ENCODE measurements at regions not wholly inside any gene's neighbourhood (a gene's known extent, or its start where the extent isn't known, plus 50 kb on each side); places are given as distances from the start of the nearest gene placed in this dataset.

DNA sequence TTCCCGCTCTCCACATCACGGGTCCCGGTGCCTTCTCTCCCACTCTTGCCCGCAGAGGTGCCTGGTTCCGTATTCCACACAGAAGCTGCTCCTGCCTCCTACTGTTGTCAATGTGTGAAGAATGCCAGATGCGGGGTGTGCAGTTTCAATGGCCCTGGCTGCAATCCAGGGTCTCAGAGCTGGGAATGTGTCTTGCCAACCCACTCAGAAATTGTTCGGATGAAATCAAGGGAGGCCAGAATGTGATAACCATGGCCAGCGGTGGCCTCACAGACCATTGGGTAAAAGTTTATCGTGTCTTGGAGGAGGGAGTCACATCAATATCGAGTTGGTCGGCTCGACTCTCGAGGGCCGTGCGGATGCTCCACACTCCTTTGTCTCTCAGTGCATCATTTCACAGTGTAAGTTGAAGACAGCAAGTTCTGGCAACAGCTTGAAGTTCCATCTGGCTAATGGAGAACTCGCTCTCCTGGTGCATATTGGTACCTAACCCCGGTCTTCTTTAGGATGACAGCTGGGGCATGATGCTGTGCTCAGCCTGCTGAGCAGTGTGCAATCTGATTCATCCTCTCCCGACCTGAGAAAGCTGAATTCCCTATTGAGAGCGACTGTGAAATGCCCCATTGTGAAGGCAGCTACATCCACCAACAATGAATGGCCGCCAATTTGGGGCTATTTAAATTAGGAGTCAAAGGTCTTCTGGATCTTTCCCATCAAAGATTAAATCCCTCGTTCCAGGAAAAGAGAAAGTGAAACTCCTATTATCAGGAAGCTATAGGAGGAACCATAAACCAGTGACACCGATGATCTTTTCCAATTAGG, 389.0 kb downstream of the SOX11 start:
- no peak overlapping the region for H3K27ac Mint-ChIP-seq (ENCODE audit: unreplicated experiment)
- no peaks in the 10 kb centered on the region for H3K9me3 Mint-ChIP-seq (ENCODE audit: low read depth)
- no peak for DNase-seq (ENCODE audit: low spot score)
- H3K27me3 Mint-ChIP-seq (ENCODE audit: low read depth) = no peaks in the 10 kb centered on the region
- peaks cover 13% of the 10 kb centered on the region for H3K4me1 Mint-ChIP-seq (ENCODE audit: low read depth)
- peak overlapping the region; percentile 45 for H3K4me3 Mint-ChIP-seq (ENCODE audit: unreplicated experiment)
- H3K36me3 Mint-ChIP-seq (ENCODE audit: low read depth) = no peaks in the 10 kb centered on the region
- TF ChIP-seq, protein P1, sequence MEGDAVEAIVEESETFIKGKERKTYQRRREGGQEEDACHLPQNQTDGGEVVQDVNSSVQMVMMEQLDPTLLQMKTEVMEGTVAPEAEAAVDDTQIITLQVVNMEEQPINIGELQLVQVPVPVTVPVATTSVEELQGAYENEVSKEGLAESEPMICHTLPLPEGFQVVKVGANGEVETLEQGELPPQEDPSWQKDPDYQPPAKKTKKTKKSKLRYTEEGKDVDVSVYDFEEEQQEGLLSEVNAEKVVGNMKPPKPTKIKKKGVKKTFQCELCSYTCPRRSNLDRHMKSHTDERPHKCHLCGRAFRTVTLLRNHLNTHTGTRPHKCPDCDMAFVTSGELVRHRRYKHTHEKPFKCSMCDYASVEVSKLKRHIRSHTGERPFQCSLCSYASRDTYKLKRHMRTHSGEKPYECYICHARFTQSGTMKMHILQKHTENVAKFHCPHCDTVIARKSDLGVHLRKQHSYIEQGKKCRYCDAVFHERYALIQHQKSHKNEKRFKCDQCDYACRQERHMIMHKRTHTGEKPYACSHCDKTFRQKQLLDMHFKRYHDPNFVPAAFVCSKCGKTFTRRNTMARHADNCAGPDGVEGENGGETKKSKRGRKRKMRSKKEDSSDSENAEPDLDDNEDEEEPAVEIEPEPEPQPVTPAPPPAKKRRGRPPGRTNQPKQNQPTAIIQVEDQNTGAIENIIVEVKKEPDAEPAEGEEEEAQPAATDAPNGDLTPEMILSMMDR (IDR thresholded peaks at IDR 0.05) = no peak

DNA sequence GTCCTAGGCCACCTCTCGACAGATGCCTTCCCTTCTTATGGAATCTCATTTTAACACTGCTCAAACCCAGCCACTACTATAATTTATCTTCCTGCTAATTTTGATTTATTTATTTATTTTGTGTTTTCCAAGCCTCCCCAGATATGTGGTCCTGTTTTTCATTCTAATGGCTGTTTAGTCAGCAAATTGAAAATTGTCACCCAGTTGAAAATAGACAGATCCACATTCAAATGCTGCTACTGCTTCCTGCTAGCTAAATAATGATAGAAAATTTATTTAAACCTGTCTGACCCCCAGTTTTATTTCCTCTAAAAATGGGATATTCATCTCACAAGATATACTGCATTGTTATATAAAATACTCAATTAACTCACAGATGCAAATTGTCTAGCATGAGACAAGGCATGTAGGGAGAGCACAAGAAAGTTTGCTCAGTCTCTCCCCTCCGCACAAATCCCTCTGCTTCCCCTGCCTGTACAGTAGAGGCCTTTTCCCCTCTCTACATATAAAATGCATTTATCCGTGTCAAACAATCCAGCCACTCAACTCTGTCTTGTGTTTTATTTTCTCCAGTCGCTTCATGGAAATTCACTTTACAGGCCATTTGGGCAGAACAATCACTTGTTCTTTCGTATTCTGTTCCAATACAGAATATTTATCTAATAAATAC, 389.9 kb downstream of the SOX11 start:
- Mint-ChIP-seq H3K27me3 (ENCODE audit: low read depth) (no peaks in the 10 kb centered on the region), H3K4me3 (ENCODE audit: unreplicated experiment) (no peak overlapping the region), H3K4me1 (ENCODE audit: low read depth) (peaks cover 13% of the 10 kb centered on the region), H3K27ac (ENCODE audit: unreplicated experiment) (no peak overlapping the region), H3K9me3 (ENCODE audit: low read depth) (peaks cover 4% of the 10 kb centered on the region), H3K36me3 (ENCODE audit: low read depth) (no peaks in the 10 kb centered on the region)
- no peak for DNase-seq (ENCODE audit: low spot score)
- TF ChIP-seq, protein P1 (IDR thresholded peaks at IDR 0.05) = no peak

DNA sequence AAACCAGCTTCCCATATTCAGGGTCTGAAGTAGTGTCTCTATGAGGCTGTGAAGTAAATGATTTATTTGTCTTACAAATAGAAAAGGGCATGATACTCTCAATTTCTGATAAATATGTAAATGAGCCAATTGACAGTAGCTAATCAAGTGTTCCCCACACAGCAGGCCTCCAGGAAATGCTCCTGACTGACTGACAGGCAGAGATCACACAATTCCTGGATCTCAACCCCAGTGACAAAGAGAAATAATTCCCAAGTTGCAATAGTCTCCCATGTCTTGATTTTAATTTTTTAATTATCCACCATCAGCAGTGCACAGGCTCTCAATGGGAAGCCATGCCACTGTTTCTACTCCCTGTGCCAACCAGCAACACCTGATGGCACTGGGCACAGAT, 390.4 kb downstream of the SOX11 start:
- no peaks in the 10 kb centered on the region for H3K27me3 Mint-ChIP-seq (ENCODE audit: low read depth)
- TF ChIP-seq, protein P1 (IDR thresholded peaks at IDR 0.05) = no peak
- H3K27ac Mint-ChIP-seq (ENCODE audit: unreplicated experiment) = no peak overlapping the region
- no peaks in the 10 kb centered on the region for H3K36me3 Mint-ChIP-seq (ENCODE audit: low read depth)
- DNase-seq (ENCODE audit: low spot score) = no peak
- H3K4me1 Mint-ChIP-seq (ENCODE audit: low read depth) = peaks cover 13% of the 10 kb centered on the region
- H3K9me3 Mint-ChIP-seq (ENCODE audit: low read depth) = peaks cover 7% of the 10 kb centered on the region
- H3K4me3 Mint-ChIP-seq (ENCODE audit: unreplicated experiment) = no peak overlapping the region

DNA sequence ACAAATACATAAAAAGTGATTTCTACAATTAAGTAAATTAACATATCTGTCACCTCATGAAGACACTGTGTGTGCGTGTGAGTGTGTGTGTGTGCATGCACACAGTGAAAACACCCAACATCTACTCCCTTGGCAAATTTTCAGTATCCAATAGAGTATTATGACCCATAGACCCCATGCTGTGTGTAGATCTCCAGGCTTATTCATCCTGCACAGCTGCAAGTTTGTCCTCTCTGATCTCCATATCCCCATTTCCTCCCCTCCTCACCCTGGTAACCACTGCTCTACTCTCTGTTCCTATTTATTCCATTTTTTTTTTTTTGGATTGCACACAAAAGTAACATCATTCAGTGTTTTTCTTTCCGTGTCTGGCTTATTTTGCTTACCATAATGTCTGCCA, 391.0 kb downstream of the SOX11 start:
- no peak for DNase-seq (ENCODE audit: low spot score)
- peaks cover 11% of the 10 kb centered on the region for H3K4me1 Mint-ChIP-seq (ENCODE audit: low read depth)
- peaks cover 7% of the 10 kb centered on the region for H3K9me3 Mint-ChIP-seq (ENCODE audit: low read depth)
- H3K4me3 Mint-ChIP-seq (ENCODE audit: unreplicated experiment) = no peak overlapping the region
- H3K36me3 Mint-ChIP-seq (ENCODE audit: low read depth) = no peaks in the 10 kb centered on the region
- TF ChIP-seq, protein P1 (IDR thresholded peaks at IDR 0.05) = no peak
- H3K27ac Mint-ChIP-seq (ENCODE audit: unreplicated experiment) = no peak overlapping the region
- no peaks in the 10 kb centered on the region for H3K27me3 Mint-ChIP-seq (ENCODE audit: low read depth)

DNA sequence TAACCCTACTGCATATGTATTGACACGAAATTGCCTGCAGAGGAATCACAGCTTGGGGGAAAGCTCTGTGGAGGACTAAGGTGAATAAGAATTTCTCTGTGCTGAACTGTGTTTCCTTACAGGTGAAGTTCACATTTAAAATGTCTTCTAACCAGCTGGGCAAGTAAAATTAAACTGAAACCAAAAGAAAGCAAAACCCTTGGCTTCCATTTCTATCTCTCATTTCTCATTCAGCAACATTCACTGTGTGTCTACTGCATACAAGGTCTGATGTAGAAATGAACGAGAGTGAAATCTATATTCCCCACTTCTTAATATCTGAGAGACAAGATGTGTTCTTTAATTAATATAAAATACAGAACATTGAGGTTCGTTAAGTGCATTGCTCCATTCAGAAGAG, 397.3 kb downstream of the SOX11 start:
- Mint-ChIP-seq H3K9me3 (ENCODE audit: low read depth) (peaks cover 7% of the 10 kb centered on the region), H3K27me3 (ENCODE audit: low read depth) (no peaks in the 10 kb centered on the region), H3K4me3 (ENCODE audit: unreplicated experiment) (no peak overlapping the region), H3K27ac (ENCODE audit: unreplicated experiment) (no peak overlapping the region), H3K4me1 (ENCODE audit: low read depth) (no peaks in the 10 kb centered on the region), H3K36me3 (ENCODE audit: low read depth) (no peaks in the 10 kb centered on the region)
- TF ChIP-seq, protein P1 (IDR thresholded peaks at IDR 0.05) = no peak
- no peak for DNase-seq (ENCODE audit: low spot score)

Measured in chondrocyte (in vitro differentiated cells).